DOHH2 (cell line): ENCODE measurements at regions not wholly inside any gene's neighbourhood (a gene's known extent, or its start where the extent isn't known, plus 50 kb on each side); places are given as distances from the start of the nearest gene placed in this dataset.

ENCODE experiments used
- CTCF ChIP-seq: fragments of 200-600 bp; sonication (generic); IDR thresholded peaks from one replicate; pipeline ENCODE4 v1.5.1; 2014; ENCODE audit warnings: antibody characterized with exemption, mild to moderate bottlenecking, low read depth, low read length; ENCODE audit not compliant: poor library complexity, severe bottlenecking
- EZH2phosphoT487 ChIP-seq: fragments of 200-600 bp; sonication (generic); IDR thresholded peaks from 2 replicates; pipeline ENCODE4 v1.6.1; 2017; ENCODE audit warnings: borderline replicate concordance, mild to moderate bottlenecking, antibody characterized with exemption, low read length, moderate library complexity, mixed read lengths

GRCh38 chr15:31563421-31563820, 236.8 kb downstream of the KLF13 start:
- no peak for TF ChIP-seq CTCF
- no peak for TF ChIP-seq EZH2phosphoT487
